A673 (cell line): ENCODE measurements at regions not wholly inside any gene's neighbourhood (a gene's known extent, or its start where the extent isn't known, plus 50 kb on each side); places are given as distances from the start of the nearest gene placed in this dataset.

Experiments used
- EZH2 ChIP-seq: fragments of 200-600 bp; sonication (generic); IDR thresholded peaks from 2 replicates; pipeline ENCODE4 v1.6.1; 2017; ENCODE audit warnings: borderline replicate concordance, low read depth, mild to moderate bottlenecking, mixed read lengths, antibody characterized with exemption, low read length; ENCODE audit not compliant: poor library complexity, severe bottlenecking
- TF ChIP-seq, protein P1 (sequence below): fragments of 300-800, 200-600 bp; sonication (generic); conservative IDR thresholded peaks from 2 replicates; pipeline ENCODE4 v1.5.1; 2017; ENCODE audit warnings: low read depth, mild to moderate bottlenecking, antibody characterized with exemption, low read length, moderate library complexity, mixed read lengths

DNA sequence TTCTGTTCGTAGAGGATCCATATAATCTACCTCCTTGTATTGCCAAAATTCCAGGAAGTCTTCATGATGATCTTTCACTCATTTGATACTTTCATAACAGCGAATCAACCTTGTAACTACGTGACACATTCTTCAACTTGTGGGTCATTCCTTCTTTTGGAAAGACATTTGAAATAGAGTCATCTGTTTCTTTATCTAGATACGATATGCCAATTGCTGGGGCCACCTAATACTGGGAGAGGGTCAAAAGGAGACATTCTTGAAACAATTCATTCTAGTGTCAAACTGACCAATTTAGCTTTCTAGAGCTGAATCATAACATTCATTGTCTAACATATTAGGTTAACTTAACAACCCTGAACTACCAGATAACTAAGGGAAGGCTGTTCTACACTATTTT, 62.9 kb upstream of the SMAD1 start:
- TF ChIP-seq, protein P1, sequence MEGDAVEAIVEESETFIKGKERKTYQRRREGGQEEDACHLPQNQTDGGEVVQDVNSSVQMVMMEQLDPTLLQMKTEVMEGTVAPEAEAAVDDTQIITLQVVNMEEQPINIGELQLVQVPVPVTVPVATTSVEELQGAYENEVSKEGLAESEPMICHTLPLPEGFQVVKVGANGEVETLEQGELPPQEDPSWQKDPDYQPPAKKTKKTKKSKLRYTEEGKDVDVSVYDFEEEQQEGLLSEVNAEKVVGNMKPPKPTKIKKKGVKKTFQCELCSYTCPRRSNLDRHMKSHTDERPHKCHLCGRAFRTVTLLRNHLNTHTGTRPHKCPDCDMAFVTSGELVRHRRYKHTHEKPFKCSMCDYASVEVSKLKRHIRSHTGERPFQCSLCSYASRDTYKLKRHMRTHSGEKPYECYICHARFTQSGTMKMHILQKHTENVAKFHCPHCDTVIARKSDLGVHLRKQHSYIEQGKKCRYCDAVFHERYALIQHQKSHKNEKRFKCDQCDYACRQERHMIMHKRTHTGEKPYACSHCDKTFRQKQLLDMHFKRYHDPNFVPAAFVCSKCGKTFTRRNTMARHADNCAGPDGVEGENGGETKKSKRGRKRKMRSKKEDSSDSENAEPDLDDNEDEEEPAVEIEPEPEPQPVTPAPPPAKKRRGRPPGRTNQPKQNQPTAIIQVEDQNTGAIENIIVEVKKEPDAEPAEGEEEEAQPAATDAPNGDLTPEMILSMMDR, result no peak
- no peak for TF ChIP-seq EZH2
